Naive thymus-derived CD8-positive, alpha-beta T cell (primary cell): ENCODE measurements at regions not wholly inside any gene's neighbourhood (a gene's known extent, or its start where the extent isn't known, plus 50 kb on each side); places are given as distances from the start of the nearest gene placed in this dataset.

ENCODE experiments used
- ATAC-seq, 2 donors: fragments of 150-1000 bp; cut with Tn5 transposase in 1 of 2; sonication (Bioruptor Pico), chemical (Tn5 transposase) in 1 of 2; 1 replicate in 1 of 2; 2 replicates in 1 of 2; pipeline ENCODE4 v1.10.0; 2021; ENCODE audit warnings: mild to moderate bottlenecking in 2 of 2, moderate library complexity in 2 of 2
- POLR2A ChIA-PET: fragments of 350-600 bp; sonication (Branson Sonifier 250); formaldehyde crosslinking; loops from one replicate; lab custom pipeline; 2021; ENCODE audit warnings: antibody characterized with exemption; lab: Charles Lee
- DNase-seq, 10 donors: peaks; one replicate each; pipeline versions ENCODE4 v3.0.0 to v3.0.0-alpha.2; 2020 to 2022
- H3K27ac Mint-ChIP-seq, 10 donors: one replicate each; pipeline ENCODE4 v1.8.0; 2020 to 2022; ENCODE audit warnings: mild to moderate bottlenecking in 10 of 10, mixed read lengths in 10 of 10, moderate library complexity in 4 of 10, inconsistent platforms in 1 of 10
- H3K27me3 Mint-ChIP-seq, 5 donors: one replicate each; pipeline ENCODE4 v1.8.0; 2021 to 2022; ENCODE audit warnings: mixed read lengths in 5 of 5
- H3K36me3 Mint-ChIP-seq, 3 donors: one replicate each; pipeline ENCODE4 v1.8.0; 2020 to 2022; ENCODE audit warnings: mixed read lengths in 3 of 3, mild to moderate bottlenecking in 2 of 3, inconsistent platforms in 1 of 3
- H3K4me1 Mint-ChIP-seq, 4 donors: one replicate each; pipeline ENCODE4 v1.8.0; 2021 to 2022; ENCODE audit warnings: mixed read lengths in 4 of 4
- H3K4me3 Mint-ChIP-seq, 10 donors: one replicate each; pipeline ENCODE4 v1.8.0; 2020 to 2022; ENCODE audit warnings: mild to moderate bottlenecking in 10 of 10, mixed read lengths in 10 of 10, moderate library complexity in 6 of 10, inconsistent platforms in 1 of 10
- H3K9me3 Mint-ChIP-seq, 9 donors: one replicate each; pipeline ENCODE4 v1.8.0; 2020 to 2022; ENCODE audit warnings: mixed read lengths in 9 of 9, mild to moderate bottlenecking in 3 of 9, inconsistent platforms in 1 of 9, moderate library complexity in 1 of 9

GRCh38 chr13:54945973-54946372 lies 1917.4 kb downstream of the OLFM4 start:
- Mint-ChIP-seq H3K36me3 (peaks cover 0 to 3% (median 0%) of the 10 kb centered on the region in 3 donors), H3K9me3 (peaks cover 0 to 22% (median 5%) of the 10 kb centered on the region in 9 donors), H3K27ac (no peak overlapping the region), H3K4me1 (no peaks in the 10 kb centered on the region), H3K27me3 (no peaks in the 10 kb centered on the region), H3K4me3 (no peak overlapping the region)
- ATAC-seq (no peak), DNase-seq (no peak)
- POLR2A ChIA-PET: no interaction called here

GRCh38 chr13:54949735-54950134 lies 1921.1 kb downstream of the OLFM4 start:
- H3K4me1 Mint-ChIP-seq: no peaks in the 10 kb centered on the region
- POLR2A ChIA-PET: no interaction called here
- no peak overlapping the region for H3K4me3 Mint-ChIP-seq
- peaks cover 0 to 18% (median 6%) of the 10 kb centered on the region in 9 donors for H3K9me3 Mint-ChIP-seq
- ATAC-seq (no peak), DNase-seq (no peak)
- peaks cover 0 to 4% (median 3%) of the 10 kb centered on the region in 3 donors for H3K36me3 Mint-ChIP-seq
- no peaks in the 10 kb centered on the region for H3K27me3 Mint-ChIP-seq
- H3K27ac Mint-ChIP-seq: no peak overlapping the region

GRCh38 chr13:54950546-54950945 lies 1921.9 kb downstream of the OLFM4 start:
- Mint-ChIP-seq H3K27me3 (no peaks in the 10 kb centered on the region), H3K9me3 (peaks cover 0 to 24% (median 6%) of the 10 kb centered on the region in 9 donors), H3K27ac (no peak overlapping the region), H3K4me1 (no peaks in the 10 kb centered on the region), H3K4me3 (no peak overlapping the region), H3K36me3 (peaks cover 0 to 4% (median 3%) of the 10 kb centered on the region in 3 donors)
- DNase-seq (no peak), ATAC-seq (no peak)
- POLR2A ChIA-PET: no interaction called here

DNA sequence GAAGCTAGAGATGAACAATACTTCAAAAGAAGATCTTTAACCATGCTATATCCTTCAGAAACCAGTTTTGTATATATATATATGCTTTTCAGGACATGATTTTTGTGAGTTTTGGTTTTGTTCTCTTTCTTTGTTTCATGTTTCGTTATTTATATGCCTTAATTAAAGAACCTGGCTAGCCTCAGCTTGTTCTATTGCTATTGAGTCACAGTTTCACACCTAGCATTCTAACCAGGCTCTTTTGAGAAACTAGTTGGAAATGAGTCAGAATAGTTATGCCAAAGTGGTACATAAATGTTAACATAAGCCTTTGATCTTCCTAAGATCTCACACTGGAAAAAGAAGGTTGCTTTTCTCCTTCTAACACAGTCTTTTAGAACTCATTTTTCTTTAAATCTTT lies 1925.2 kb downstream of the OLFM4 start:
- Mint-ChIP-seq H3K4me1 (no peaks in the 10 kb centered on the region), H3K27me3 (no peaks in the 10 kb centered on the region), H3K27ac (no peak overlapping the region), H3K4me3 (no peak overlapping the region), H3K36me3 (peaks cover 0 to 4% (median 0%) of the 10 kb centered on the region in 3 donors), H3K9me3 (peaks cover 0 to 21% (median 6%) of the 10 kb centered on the region in 9 donors)
- DNase-seq: no peak
- no peak for ATAC-seq
- POLR2A ChIA-PET: no interaction called here

GRCh38 chr13:54958781-54959180 lies 1930.2 kb downstream of the OLFM4 start:
- ATAC-seq: no peak
- peaks cover 0 to 15% (median 1%) of the 10 kb centered on the region in 3 donors for H3K36me3 Mint-ChIP-seq

GRCh38 chr13:54965881-54966280 lies 1937.3 kb downstream of the OLFM4 start:
- H3K9me3 Mint-ChIP-seq: peaks cover 6 to 34% (median 13%) of the 10 kb centered on the region in 9 donors
- H3K4me3 Mint-ChIP-seq: no peak overlapping the region
- H3K27me3 Mint-ChIP-seq: no peaks in the 10 kb centered on the region
- H3K27ac Mint-ChIP-seq: no peak overlapping the region
- ATAC-seq: no peak
- POLR2A ChIA-PET: no interaction called here
- no peaks in the 10 kb centered on the region for H3K4me1 Mint-ChIP-seq
- peaks cover 0 to 3% (median 0%) of the 10 kb centered on the region in 3 donors for H3K36me3 Mint-ChIP-seq
- no peak for DNase-seq

More at GRCh38 chr13:54958781-54959180, 1930.2 kb downstream of the OLFM4 start:
- no peak for DNase-seq
- H3K4me3 Mint-ChIP-seq: no peak overlapping the region
- H3K27me3 Mint-ChIP-seq: no peaks in the 10 kb centered on the region
- H3K4me1 Mint-ChIP-seq: no peaks in the 10 kb centered on the region
- no peak overlapping the region for H3K27ac Mint-ChIP-seq
- POLR2A ChIA-PET: no interaction called here
- peaks cover 7 to 36% (median 24%) of the 10 kb centered on the region in 9 donors for H3K9me3 Mint-ChIP-seq

GRCh38 chr13:54972838-54973237 lies 1944.2 kb downstream of the OLFM4 start:
- no peak overlapping the region for H3K4me3 Mint-ChIP-seq
- no peak overlapping the region for H3K27ac Mint-ChIP-seq
- ATAC-seq: no peak
- POLR2A ChIA-PET: no interaction called here
- DNase-seq: no peak
- no peaks in the 10 kb centered on the region for H3K4me1 Mint-ChIP-seq
- peaks cover 3 to 27% (median 15%) of the 10 kb centered on the region in 9 donors for H3K9me3 Mint-ChIP-seq
- H3K36me3 Mint-ChIP-seq: no peaks in the 10 kb centered on the region
- H3K27me3 Mint-ChIP-seq: no peaks in the 10 kb centered on the region

DNA sequence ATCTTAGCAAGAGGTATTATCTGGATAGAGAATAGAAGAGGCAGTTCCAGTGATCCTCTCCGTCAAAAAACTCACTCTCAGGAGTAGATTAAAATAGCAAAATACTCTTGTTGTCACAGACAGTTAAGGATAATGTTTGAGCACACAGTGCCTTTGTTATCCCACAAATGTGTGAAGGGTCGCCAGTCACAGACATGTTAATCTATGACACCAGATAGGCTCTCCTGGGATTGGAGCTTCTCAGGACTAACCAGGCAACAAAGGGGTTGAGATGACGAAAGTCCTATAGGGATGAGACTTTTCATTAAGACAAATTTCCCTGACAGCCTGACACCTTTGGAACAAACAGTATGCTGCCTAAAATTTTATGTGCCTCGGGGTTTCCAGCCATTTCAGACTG lies 1947.1 kb downstream of the OLFM4 start:
- Mint-ChIP-seq H3K36me3 (no peaks in the 10 kb centered on the region), H3K4me3 (no peak overlapping the region), H3K27me3 (no peaks in the 10 kb centered on the region), H3K9me3 (peaks cover 0 to 27% (median 3%) of the 10 kb centered on the region in 9 donors), H3K4me1 (no peaks in the 10 kb centered on the region), H3K27ac (no peak overlapping the region)
- POLR2A ChIA-PET: no interaction called here
- DNase-seq (no peak), ATAC-seq (no peak)

DNA sequence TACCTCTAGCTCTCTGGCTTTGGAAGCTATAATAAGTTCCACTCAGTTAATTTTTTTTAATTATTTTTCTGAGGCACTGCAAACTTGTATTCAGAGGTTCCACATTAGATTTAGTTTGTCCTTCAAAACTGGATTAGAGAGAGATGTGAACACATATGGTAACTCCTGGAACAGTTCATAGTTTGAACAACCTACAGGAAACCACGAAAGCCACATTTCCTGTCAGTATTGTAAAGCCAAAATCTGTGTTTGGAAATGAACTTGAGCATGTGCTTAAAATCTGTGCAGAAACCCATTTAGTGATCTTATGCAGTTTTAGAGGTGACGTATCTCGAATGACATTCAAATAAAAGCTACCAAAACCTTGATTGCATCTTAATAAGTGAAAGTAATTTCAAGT lies 1952.0 kb downstream of the OLFM4 start:
- DNase-seq (no peak), ATAC-seq (no peak)
- H3K4me3 Mint-ChIP-seq: no peak overlapping the region
- POLR2A ChIA-PET: no interaction called here
- H3K4me1 Mint-ChIP-seq: no peaks in the 10 kb centered on the region
- no peak overlapping the region for H3K27ac Mint-ChIP-seq
- peaks cover 3 to 21% (median 12%) of the 10 kb centered on the region in 9 donors for H3K9me3 Mint-ChIP-seq
- no peaks in the 10 kb centered on the region for H3K36me3 Mint-ChIP-seq
- H3K27me3 Mint-ChIP-seq: no peaks in the 10 kb centered on the region

GRCh38 chr13:54989418-54989817 lies 1960.8 kb downstream of the OLFM4 start:
- POLR2A ChIA-PET: no interaction called here
- Mint-ChIP-seq H3K4me1 (no peaks in the 10 kb centered on the region), H3K36me3 (no peaks in the 10 kb centered on the region), H3K27ac (no peak overlapping the region), H3K4me3 (no peak overlapping the region), H3K27me3 (no peaks in the 10 kb centered on the region), H3K9me3 (peaks cover 5 to 39% (median 13%) of the 10 kb centered on the region in 9 donors)
- DNase-seq (no peak), ATAC-seq (no peak)

DNA sequence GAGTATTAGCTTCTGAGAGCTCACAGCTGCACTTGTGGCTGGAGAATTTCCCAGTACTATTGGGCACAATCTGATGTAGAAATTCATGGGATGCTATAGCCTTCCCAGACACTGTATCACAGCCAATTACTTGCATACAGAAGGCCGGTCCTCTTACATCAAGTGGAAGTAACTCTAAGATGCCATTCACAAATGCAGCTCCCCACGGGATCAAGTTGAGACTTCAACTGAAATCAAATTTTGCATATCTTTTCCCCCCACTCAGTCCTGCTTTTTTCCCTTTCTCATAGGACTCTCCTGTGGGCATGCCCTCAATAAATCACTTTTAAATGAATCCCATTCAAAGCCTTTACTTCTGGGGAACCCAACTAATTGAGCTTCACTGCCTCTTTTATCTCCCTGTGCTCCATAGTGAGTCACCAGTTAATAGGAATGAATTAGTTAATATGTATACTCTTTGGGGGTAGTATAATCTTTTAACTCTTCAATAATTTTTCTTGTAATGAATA lies 1970.8 kb downstream of the OLFM4 start:
- Mint-ChIP-seq H3K4me1 (no peaks in the 10 kb centered on the region), H3K27me3 (no peaks in the 10 kb centered on the region), H3K27ac (no peak overlapping the region), H3K9me3 (peaks cover 0 to 34% (median 13%) of the 10 kb centered on the region in 9 donors), H3K36me3 (no peaks in the 10 kb centered on the region), H3K4me3 (no peak overlapping the region)
- POLR2A ChIA-PET: no interaction called here
- DNase-seq (no peak), ATAC-seq (no peak)

GRCh38 chr13:55000043-55000442 lies 1971.4 kb downstream of the OLFM4 start:
- H3K27me3 Mint-ChIP-seq: no peaks in the 10 kb centered on the region
- no peak overlapping the region for H3K27ac Mint-ChIP-seq
- H3K4me3 Mint-ChIP-seq: no peak overlapping the region
- ATAC-seq (no peak), DNase-seq (no peak)
- no peaks in the 10 kb centered on the region for H3K36me3 Mint-ChIP-seq
- POLR2A ChIA-PET: no interaction called here
- H3K9me3 Mint-ChIP-seq: peaks cover 0 to 34% (median 13%) of the 10 kb centered on the region in 9 donors
- H3K4me1 Mint-ChIP-seq: no peaks in the 10 kb centered on the region

DNA sequence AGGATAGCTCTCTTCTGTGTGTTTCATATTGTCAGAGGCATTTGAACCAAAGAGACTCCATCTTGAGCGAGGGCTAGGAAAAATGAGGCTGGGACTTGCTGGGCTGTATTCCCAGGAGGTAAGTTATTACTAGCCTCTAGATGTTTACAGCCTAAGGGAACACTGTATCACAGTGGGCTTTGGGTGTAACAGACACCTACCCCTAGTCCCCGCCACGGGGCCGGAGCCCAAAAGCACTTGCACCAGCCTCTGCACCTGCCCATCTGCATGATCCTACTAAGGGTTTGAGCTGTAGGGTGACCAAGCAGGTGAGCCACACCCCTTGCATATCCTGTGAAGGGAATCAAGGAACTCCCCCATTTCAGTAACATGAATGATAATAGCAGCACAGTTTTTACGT lies 1972.2 kb downstream of the OLFM4 start:
- H3K27ac Mint-ChIP-seq: no peak overlapping the region
- H3K4me1 Mint-ChIP-seq: no peaks in the 10 kb centered on the region
- DNase-seq: no peak
- ATAC-seq: no peak
- no peaks in the 10 kb centered on the region for H3K27me3 Mint-ChIP-seq
- peaks cover 4 to 36% (median 12%) of the 10 kb centered on the region in 9 donors for H3K9me3 Mint-ChIP-seq
- peaks cover 0 to 1% (median 0%) of the 10 kb centered on the region in 3 donors for H3K36me3 Mint-ChIP-seq
- no peak overlapping the region for H3K4me3 Mint-ChIP-seq
- POLR2A ChIA-PET: no interaction called here

GRCh38 chr13:55001881-55002280 lies 1973.3 kb downstream of the OLFM4 start:
- ATAC-seq: no peak
- POLR2A ChIA-PET: no interaction called here
- Mint-ChIP-seq H3K4me3 (no peak overlapping the region), H3K9me3 (peaks cover 8 to 35% (median 15%) of the 10 kb centered on the region in 9 donors), H3K27ac (no peak overlapping the region), H3K27me3 (no peaks in the 10 kb centered on the region), H3K4me1 (no peaks in the 10 kb centered on the region), H3K36me3 (peaks cover 0 to 7% (median 0%) of the 10 kb centered on the region in 3 donors)
- no peak for DNase-seq
